Type B pancreatic cell (in vitro differentiated cells): ENCODE measurements at regions not wholly inside any gene's neighbourhood (a gene's known extent, or its start where the extent isn't known, plus 50 kb on each side); places are given as distances from the start of the nearest gene placed in this dataset.

ENCODE experiments used
- DNase-seq: peaks from one replicate; pipeline ENCODE4 v3.0.0; 2021; ENCODE audit warnings: mixed read lengths; ENCODE audit not compliant: unreplicated experiment; ENCODE audit errors: extremely low spot score
- H3K27ac Mint-ChIP-seq: 2 replicates; pipeline ENCODE4 v1.8.0; 2021; ENCODE audit warnings: mild to moderate bottlenecking, mixed read lengths
- H3K27me3 Mint-ChIP-seq: 2 replicates; pipeline ENCODE4 v1.8.0; 2021; ENCODE audit warnings: mixed read lengths
- H3K36me3 Mint-ChIP-seq: 2 replicates; pipeline ENCODE4 v1.8.0; 2021; ENCODE audit warnings: mixed read lengths
- H3K4me1 Mint-ChIP-seq: one replicate; pipeline ENCODE4 v1.8.0; 2021; ENCODE audit warnings: mixed read lengths; ENCODE audit not compliant: unreplicated experiment
- H3K4me3 Mint-ChIP-seq: 2 replicates; pipeline ENCODE4 v1.8.0; 2021; ENCODE audit warnings: mild to moderate bottlenecking, mixed read lengths
- H3K9me3 Mint-ChIP-seq: 2 replicates; pipeline ENCODE4 v1.8.0; 2021; ENCODE audit warnings: mixed read lengths
- CTCF ChIP-seq: fragments of 200-600 bp; sonication (generic); conservative IDR thresholded peaks from 2 replicates; pipeline ENCODE4 v1.5.0; 2021; ENCODE audit warnings: antibody characterized with exemption, mild to moderate bottlenecking

DNA sequence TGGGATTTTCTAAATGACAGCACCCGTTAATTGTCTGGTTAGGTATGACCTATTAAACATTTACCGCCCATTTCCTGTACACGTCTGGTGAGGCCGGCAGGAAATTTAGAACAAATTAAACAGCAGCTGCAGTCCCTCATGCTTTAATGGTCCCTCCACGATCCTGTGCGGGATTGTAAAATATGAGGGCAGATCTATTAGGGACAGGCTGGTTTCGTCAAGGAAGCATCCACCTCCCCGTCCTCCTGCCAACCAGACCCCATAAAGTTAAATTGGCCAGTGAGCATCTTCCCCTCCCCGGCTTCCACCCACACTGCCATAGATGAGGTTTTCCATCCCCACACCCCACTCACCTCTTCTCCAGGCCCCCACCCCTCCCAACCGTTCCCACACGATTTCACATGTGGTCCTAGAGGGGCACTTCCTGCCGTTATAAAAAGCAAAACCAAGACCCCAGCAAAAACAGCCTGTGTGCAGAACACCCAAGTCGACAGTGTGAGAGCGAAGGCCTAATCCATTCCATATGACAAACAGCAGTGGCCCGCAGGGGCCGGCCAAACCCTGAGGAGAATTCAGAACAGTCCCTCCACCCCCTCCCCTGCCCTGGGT, 331.9 kb downstream of the FOXL1 start:
- Mint-ChIP-seq H3K4me1 (peaks cover 47% of the 10 kb centered on the region), H3K4me3 (peak overlapping the region; percentile 76), H3K9me3 (no peaks in the 10 kb centered on the region), H3K27ac (peak overlapping the region; percentile 50), H3K27me3 (peaks cover 54% of the 10 kb centered on the region), H3K36me3 (no peaks in the 10 kb centered on the region)
- TF ChIP-seq CTCF = no peak
- DNase-seq = no peak

- peak overlapping the region; percentile 27 for H3K27ac Mint-ChIP-seq
- peaks cover 41% of the 10 kb centered on the region for H3K4me1 Mint-ChIP-seq
- peaks cover 52% of the 10 kb centered on the region for H3K27me3 Mint-ChIP-seq
- H3K9me3 Mint-ChIP-seq = no peaks in the 10 kb centered on the region
- DNase-seq = no peak
- TF ChIP-seq CTCF = no peak
- H3K36me3 Mint-ChIP-seq = no peaks in the 10 kb centered on the region
- H3K4me3 Mint-ChIP-seq = no peak overlapping the region
Observed at GRCh38 chr16:86911437-86911958, 333.1 kb downstream of the FOXL1 start.

- Mint-ChIP-seq H3K27me3 (peaks cover 46% of the 10 kb centered on the region), H3K9me3 (no peaks in the 10 kb centered on the region), H3K27ac (no peak overlapping the region), H3K4me1 (peaks cover 27% of the 10 kb centered on the region), H3K36me3 (no peaks in the 10 kb centered on the region), H3K4me3 (no peak overlapping the region)
- DNase-seq = no peak
- TF ChIP-seq CTCF = no peak
Observed at GRCh38 chr16:86913886-86914285, 335.5 kb downstream of the FOXL1 start.

DNA sequence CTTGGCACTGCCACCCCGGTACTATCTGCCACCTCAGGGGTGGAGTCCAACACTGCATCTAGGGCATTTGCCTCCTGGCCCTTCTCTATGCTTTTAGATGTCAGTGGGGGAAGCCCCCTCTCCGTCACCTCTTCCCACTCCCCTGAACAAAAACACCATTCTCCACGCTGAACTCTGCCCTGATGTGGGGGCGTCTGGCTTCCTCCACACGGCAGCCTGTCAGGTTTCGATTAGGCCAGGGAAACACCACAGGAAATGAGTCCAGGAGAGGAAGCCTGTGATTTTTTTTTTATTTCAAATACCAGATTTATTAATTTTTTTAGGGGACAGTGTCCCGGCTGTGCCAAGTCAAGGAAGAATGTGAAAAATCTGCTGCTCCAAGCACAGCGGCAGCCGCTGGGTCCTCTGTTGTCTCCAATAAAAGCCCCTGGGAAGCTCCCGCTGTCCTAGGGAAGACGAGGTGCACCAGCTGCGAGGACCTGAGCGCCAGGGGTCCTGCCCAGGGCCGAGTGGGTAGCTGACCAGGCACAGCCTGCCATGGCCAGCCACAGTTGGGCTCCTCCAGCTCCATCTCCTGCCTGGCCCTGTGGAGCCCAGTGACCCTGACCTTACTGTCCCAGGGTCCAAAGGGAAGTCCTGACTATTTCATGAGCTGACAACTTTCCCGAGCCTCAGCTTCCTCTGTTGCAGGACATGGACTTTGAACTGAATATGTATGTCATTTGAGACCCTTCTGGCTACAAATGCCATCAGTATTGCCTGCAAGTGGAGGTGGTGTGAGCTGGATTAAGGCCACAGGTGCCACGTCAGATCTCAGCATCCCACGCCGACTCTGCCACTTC, 336.7 kb downstream of the FOXL1 start:
- Mint-ChIP-seq H3K36me3 (no peaks in the 10 kb centered on the region), H3K27ac (peak overlapping the region; percentile 23), H3K4me1 (peaks cover 33% of the 10 kb centered on the region), H3K27me3 (peaks cover 53% of the 10 kb centered on the region), H3K4me3 (no peak overlapping the region), H3K9me3 (peaks cover under 1% of the 10 kb centered on the region)
- TF ChIP-seq CTCF = no peak
- no peak for DNase-seq

DNA sequence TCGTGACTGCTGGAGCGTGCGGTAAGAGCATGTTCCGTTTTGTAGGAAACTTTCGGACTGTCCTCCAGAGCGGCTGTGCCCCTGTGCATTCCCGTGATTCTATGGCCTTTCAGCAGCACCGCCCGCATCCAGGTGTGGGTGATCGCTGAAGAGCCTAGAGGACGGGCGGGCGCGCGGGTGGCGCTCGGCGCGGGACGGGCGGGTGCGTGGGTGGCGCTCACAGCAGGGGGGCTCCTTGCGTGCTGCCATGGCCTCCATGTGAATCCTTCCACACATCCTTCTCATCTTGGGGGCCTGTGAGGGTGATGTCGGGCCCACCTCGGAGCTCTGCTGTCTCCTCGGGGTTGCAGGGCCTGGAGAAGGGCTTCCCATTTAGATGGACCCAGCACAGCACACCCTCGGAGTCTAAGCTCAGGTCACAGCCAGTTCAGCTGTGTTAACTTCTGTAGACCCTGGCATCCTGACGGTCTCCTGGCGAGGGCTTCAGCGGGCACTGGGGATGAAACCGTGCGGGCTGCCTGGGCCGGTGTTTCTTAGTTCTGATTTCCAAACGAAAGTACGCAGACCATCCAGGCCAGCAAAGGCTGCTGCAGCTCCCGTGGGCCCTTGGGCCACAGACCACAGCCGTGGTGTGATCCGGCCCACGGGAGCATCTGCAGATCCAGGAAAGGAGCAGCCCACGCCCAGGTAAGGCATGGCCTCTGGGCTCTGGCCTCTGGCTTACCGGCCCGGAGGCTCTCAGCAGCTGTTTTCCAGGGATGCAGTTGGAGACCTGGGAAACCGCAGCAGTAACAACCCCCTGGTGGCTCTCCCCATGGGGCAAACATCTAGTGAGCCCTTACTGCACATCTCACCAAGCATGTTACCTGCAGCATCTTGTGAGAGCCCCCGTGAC, 339.4 kb downstream of the FOXL1 start:
- H3K9me3 Mint-ChIP-seq = peaks cover 4% of the 10 kb centered on the region
- no peak overlapping the region for H3K27ac Mint-ChIP-seq
- H3K27me3 Mint-ChIP-seq = peaks cover 52% of the 10 kb centered on the region
- no peak for TF ChIP-seq CTCF
- H3K36me3 Mint-ChIP-seq = peaks cover 5% of the 10 kb centered on the region
- DNase-seq = no peak
- no peak overlapping the region for H3K4me3 Mint-ChIP-seq
- H3K4me1 Mint-ChIP-seq = peaks cover 14% of the 10 kb centered on the region
